ENCODE measurements at regions not wholly inside any gene's neighbourhood (a gene's known extent, or its start where the extent isn't known, plus 50 kb on each side); places are given as distances from the start of the nearest gene placed in this dataset.

GRCh38 chr14:99039331-99040041 is 232.5 kb downstream of the BCL11B start:
- no peak for TF ChIP-seq CEBPB (IDR thresholded peaks at IDR 0.05)
- TF ChIP-seq, protein P1, sequence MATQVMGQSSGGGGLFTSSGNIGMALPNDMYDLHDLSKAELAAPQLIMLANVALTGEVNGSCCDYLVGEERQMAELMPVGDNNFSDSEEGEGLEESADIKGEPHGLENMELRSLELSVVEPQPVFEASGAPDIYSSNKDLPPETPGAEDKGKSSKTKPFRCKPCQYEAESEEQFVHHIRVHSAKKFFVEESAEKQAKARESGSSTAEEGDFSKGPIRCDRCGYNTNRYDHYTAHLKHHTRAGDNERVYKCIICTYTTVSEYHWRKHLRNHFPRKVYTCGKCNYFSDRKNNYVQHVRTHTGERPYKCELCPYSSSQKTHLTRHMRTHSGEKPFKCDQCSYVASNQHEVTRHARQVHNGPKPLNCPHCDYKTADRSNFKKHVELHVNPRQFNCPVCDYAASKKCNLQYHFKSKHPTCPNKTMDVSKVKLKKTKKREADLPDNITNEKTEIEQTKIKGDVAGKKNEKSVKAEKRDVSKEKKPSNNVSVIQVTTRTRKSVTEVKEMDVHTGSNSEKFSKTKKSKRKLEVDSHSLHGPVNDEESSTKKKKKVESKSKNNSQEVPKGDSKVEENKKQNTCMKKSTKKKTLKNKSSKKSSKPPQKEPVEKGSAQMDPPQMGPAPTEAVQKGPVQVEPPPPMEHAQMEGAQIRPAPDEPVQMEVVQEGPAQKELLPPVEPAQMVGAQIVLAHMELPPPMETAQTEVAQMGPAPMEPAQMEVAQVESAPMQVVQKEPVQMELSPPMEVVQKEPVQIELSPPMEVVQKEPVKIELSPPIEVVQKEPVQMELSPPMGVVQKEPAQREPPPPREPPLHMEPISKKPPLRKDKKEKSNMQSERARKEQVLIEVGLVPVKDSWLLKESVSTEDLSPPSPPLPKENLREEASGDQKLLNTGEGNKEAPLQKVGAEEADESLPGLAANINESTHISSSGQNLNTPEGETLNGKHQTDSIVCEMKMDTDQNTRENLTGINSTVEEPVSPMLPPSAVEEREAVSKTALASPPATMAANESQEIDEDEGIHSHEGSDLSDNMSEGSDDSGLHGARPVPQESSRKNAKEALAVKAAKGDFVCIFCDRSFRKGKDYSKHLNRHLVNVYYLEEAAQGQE (IDR thresholded peaks at IDR 0.05; ENCODE audit: low read depth) = no peak
- TF ChIP-seq MAX (IDR thresholded peaks at IDR 0.05) = no peak
- no peak for TF ChIP-seq TAF1 (IDR thresholded peaks at IDR 0.05; ENCODE audit: low read depth)
- no peak for TF ChIP-seq TEAD4 (IDR thresholded peaks at IDR 0.05)
- TF ChIP-seq YY1 (IDR thresholded peaks at IDR 0.05; ENCODE audit: low read depth) = no peak
- TF ChIP-seq TCF12 (IDR thresholded peaks at IDR 0.05; ENCODE audit: low read depth) = no peak
- TF ChIP-seq NFIC (IDR thresholded peaks at IDR 0.05) = no peak
- no peak for TF ChIP-seq FOXM1 (IDR thresholded peaks at IDR 0.05; ENCODE audit: borderline replicate concordance, low read depth)
- TF ChIP-seq RAD21 (IDR thresholded peaks at IDR 0.05; ENCODE audit: low read depth) = no peak
- TF ChIP-seq EP300 (IDR thresholded peaks at IDR 0.05; ENCODE audit: borderline replicate concordance) = no peak
- TF ChIP-seq ZBTB7A (IDR thresholded peaks at IDR 0.05; ENCODE audit: low read depth) = no peak
- TF ChIP-seq USF1 (IDR thresholded peaks at IDR 0.05) = no peak
